ENCODE measurements at regions not wholly inside any gene's neighbourhood (a gene's known extent, or its start where the extent isn't known, plus 50 kb on each side); places are given as distances from the start of the nearest gene placed in this dataset.

- in situ Hi-C loops (cut with MboI; ENCODE audit: low sequenced_read_pairs): no loop called here
- peak; percentile 48 to 99 for DNase-seq (ENCODE audit: low spot score in 2 of 2)
Observed at GRCh38 chr17:63151941-63152523, 186.0 kb downstream of the TANC2 start.

GRCh38 chr17:63153488-63153887 is 187.5 kb downstream of the TANC2 start:
- H3K36me3 ChIP-seq (replicated peaks): no peaks in the 10 kb centered on the region
- no peak for DNase-seq (ENCODE audit: low spot score in 2 of 2)
- in situ Hi-C loops (cut with MboI; ENCODE audit: low sequenced_read_pairs): no loop called here
- no peaks in the 10 kb centered on the region for H3K9me3 ChIP-seq
- peaks cover 90% of the 10 kb centered on the region for H3K4me1 ChIP-seq
- no peaks in the 10 kb centered on the region for H3K27me3 ChIP-seq (ENCODE audit: low read depth)
- no peak overlapping the region for H3K4me3 ChIP-seq

More at GRCh38 chr17:63151941-63152523, 186.0 kb downstream of the TANC2 start:
- Histone ChIP-seq H3K27me3 (ENCODE audit: low read depth) (no peaks in the 10 kb centered on the region), H3K4me1 (peaks cover 88% of the 10 kb centered on the region), H3K9me3 (no peaks in the 10 kb centered on the region), H3K4me3 (no peak overlapping the region), H3K36me3 (replicated peaks) (no peaks in the 10 kb centered on the region)

GRCh38 chr17:63154586-63155244 is 188.7 kb downstream of the TANC2 start:
- no peaks in the 10 kb centered on the region for H3K36me3 ChIP-seq (replicated peaks)
- H3K27me3 ChIP-seq (ENCODE audit: low read depth): no peaks in the 10 kb centered on the region
- H3K9me3 ChIP-seq: no peaks in the 10 kb centered on the region
- in situ Hi-C loops (cut with MboI; ENCODE audit: low sequenced_read_pairs): no loop called here
- no peak for DNase-seq (ENCODE audit: low spot score in 2 of 2)
- H3K4me3 ChIP-seq: no peak overlapping the region
- peaks cover 82% of the 10 kb centered on the region for H3K4me1 ChIP-seq

- no peak for DNase-seq (ENCODE audit: low spot score in 2 of 2)
- Histone ChIP-seq H3K4me3 (no peak overlapping the region), H3K4me1 (peaks cover 63% of the 10 kb centered on the region), H3K9me3 (no peaks in the 10 kb centered on the region), H3K36me3 (replicated peaks) (no peaks in the 10 kb centered on the region), H3K27me3 (ENCODE audit: low read depth) (no peaks in the 10 kb centered on the region)
- in situ Hi-C loops (cut with MboI; ENCODE audit: low sequenced_read_pairs): no loop called here
Observed at GRCh38 chr17:63156986-63157385, 191.0 kb downstream of the TANC2 start.

- no peak for DNase-seq (ENCODE audit: low spot score in 2 of 2)
- Histone ChIP-seq H3K4me3 (no peak overlapping the region), H3K27me3 (ENCODE audit: low read depth) (no peaks in the 10 kb centered on the region), H3K36me3 (replicated peaks) (no peaks in the 10 kb centered on the region; the same call in 1 of the 2 replicates), H3K4me1 (peaks cover 29% of the 10 kb centered on the region), H3K9me3 (no peaks in the 10 kb centered on the region)
- in situ Hi-C loops (cut with MboI; ENCODE audit: low sequenced_read_pairs): no loop called here
Observed at GRCh38 chr17:63162406-63163157, 196.5 kb downstream of the TANC2 start.

GRCh38 chr17:63163158-63163520 is 197.1 kb downstream of the TANC2 start:
- Histone ChIP-seq H3K4me3 (no peak overlapping the region), H3K36me3 (replicated peaks) (no peaks in the 10 kb centered on the region; the same call in 1 of the 2 replicates), H3K27me3 (ENCODE audit: low read depth) (no peaks in the 10 kb centered on the region), H3K9me3 (no peaks in the 10 kb centered on the region), H3K4me1 (peaks cover 26% of the 10 kb centered on the region)
- in situ Hi-C loops (cut with MboI; ENCODE audit: low sequenced_read_pairs): no loop called here
- DNase-seq (ENCODE audit: low spot score in 2 of 2): no peak

- DNase-seq (ENCODE audit: low spot score in 2 of 2): no peak
- in situ Hi-C loops (cut with MboI; ENCODE audit: low sequenced_read_pairs): no loop called here
- Histone ChIP-seq H3K27me3 (ENCODE audit: low read depth) (no peaks in the 10 kb centered on the region), H3K9me3 (no peaks in the 10 kb centered on the region), H3K4me1 (peaks cover 33% of the 10 kb centered on the region), H3K36me3 (replicated peaks) (no peaks in the 10 kb centered on the region; the same call in 1 of the 2 replicates), H3K4me3 (no peak overlapping the region)
Observed at GRCh38 chr17:63165400-63165799, 199.4 kb downstream of the TANC2 start.

- H3K4me3 ChIP-seq: no peak overlapping the region
- DNase-seq (ENCODE audit: low spot score in 2 of 2): no peak
- H3K27me3 ChIP-seq (ENCODE audit: low read depth): no peaks in the 10 kb centered on the region
- peaks cover 3% of the 10 kb centered on the region for H3K9me3 ChIP-seq
- in situ Hi-C loops (cut with MboI; ENCODE audit: low sequenced_read_pairs): no loop called here
- no peaks in the 10 kb centered on the region; the same call in 1 of the 2 replicates for H3K36me3 ChIP-seq (replicated peaks)
- H3K4me1 ChIP-seq: peaks cover 52% of the 10 kb centered on the region
Observed at GRCh38 chr17:63170795-63171194, 204.8 kb downstream of the TANC2 start.

- Histone ChIP-seq H3K4me3 (no peak overlapping the region), H3K27me3 (ENCODE audit: low read depth) (no peaks in the 10 kb centered on the region), H3K9me3 (peaks cover 3% of the 10 kb centered on the region), H3K36me3 (replicated peaks) (no peaks in the 10 kb centered on the region), H3K4me1 (peaks cover 48% of the 10 kb centered on the region)
- DNase-seq (ENCODE audit: low spot score in 2 of 2): peak; percentile 73 to 100
- in situ Hi-C loops (cut with MboI; ENCODE audit: low sequenced_read_pairs): no loop called here
Observed at GRCh38 chr17:63171428-63172393, 205.7 kb downstream of the TANC2 start.

GRCh38 chr17:63173450-63173849 is 207.4 kb downstream of the TANC2 start:
- peaks cover 3% of the 10 kb centered on the region for H3K9me3 ChIP-seq
- H3K36me3 ChIP-seq (replicated peaks): no peaks in the 10 kb centered on the region
- no peaks in the 10 kb centered on the region for H3K27me3 ChIP-seq (ENCODE audit: low read depth)
- DNase-seq (ENCODE audit: low spot score in 2 of 2): no peak
- H3K4me1 ChIP-seq: peaks cover 41% of the 10 kb centered on the region
- no peak overlapping the region for H3K4me3 ChIP-seq
- in situ Hi-C loops (cut with MboI; ENCODE audit: low sequenced_read_pairs): no loop called here

GRCh38 chr17:63173903-63174302 is 207.9 kb downstream of the TANC2 start:
- H3K4me3 ChIP-seq: no peak overlapping the region

GRCh38 chr17:63178530-63178929 is 212.5 kb downstream of the TANC2 start:
- in situ Hi-C loops (cut with MboI; ENCODE audit: low sequenced_read_pairs): no loop called here
- H3K36me3 ChIP-seq (replicated peaks): no peaks in the 10 kb centered on the region
- no peak overlapping the region for H3K4me3 ChIP-seq
- no peaks in the 10 kb centered on the region for H3K27me3 ChIP-seq (ENCODE audit: low read depth)
- peaks cover 14% of the 10 kb centered on the region for H3K4me1 ChIP-seq
- peaks cover 3% of the 10 kb centered on the region for H3K9me3 ChIP-seq
- no peak for DNase-seq (ENCODE audit: low spot score in 2 of 2)

More at GRCh38 chr17:63173903-63174302, 207.9 kb downstream of the TANC2 start:
- DNase-seq (ENCODE audit: low spot score in 2 of 2): no peak
- peaks cover 3% of the 10 kb centered on the region for H3K9me3 ChIP-seq
- H3K36me3 ChIP-seq (replicated peaks): no peaks in the 10 kb centered on the region
- in situ Hi-C loops (cut with MboI; ENCODE audit: low sequenced_read_pairs): no loop called here
- no peaks in the 10 kb centered on the region for H3K27me3 ChIP-seq (ENCODE audit: low read depth)
- peaks cover 39% of the 10 kb centered on the region for H3K4me1 ChIP-seq

- no peak for DNase-seq (ENCODE audit: low spot score in 2 of 2)
- Histone ChIP-seq H3K27me3 (ENCODE audit: low read depth) (no peaks in the 10 kb centered on the region), H3K9me3 (no peaks in the 10 kb centered on the region), H3K36me3 (replicated peaks) (no peaks in the 10 kb centered on the region), H3K4me3 (no peak overlapping the region), H3K4me1 (peaks cover 5% of the 10 kb centered on the region)
- in situ Hi-C loops (cut with MboI; ENCODE audit: low sequenced_read_pairs): no loop called here
Observed at GRCh38 chr17:63181856-63182255, 215.8 kb downstream of the TANC2 start.
